Activated CD8-positive, alpha-beta memory T cell treated with anti-CD3 and anti-CD28 coated beads, Interleukin-2, amount 50 U/mL, for 1 hour (primary cell): ENCODE measurements at regions not wholly inside any gene's neighbourhood (a gene's known extent, or its start where the extent isn't known, plus 50 kb on each side); places are given as distances from the start of the nearest gene placed in this dataset.

Experiments used
- DNase-seq: peaks from one replicate; pipeline ENCODE4 v3.0.0-alpha.2; 2020; ENCODE audit errors: extremely low read depth

DNA sequence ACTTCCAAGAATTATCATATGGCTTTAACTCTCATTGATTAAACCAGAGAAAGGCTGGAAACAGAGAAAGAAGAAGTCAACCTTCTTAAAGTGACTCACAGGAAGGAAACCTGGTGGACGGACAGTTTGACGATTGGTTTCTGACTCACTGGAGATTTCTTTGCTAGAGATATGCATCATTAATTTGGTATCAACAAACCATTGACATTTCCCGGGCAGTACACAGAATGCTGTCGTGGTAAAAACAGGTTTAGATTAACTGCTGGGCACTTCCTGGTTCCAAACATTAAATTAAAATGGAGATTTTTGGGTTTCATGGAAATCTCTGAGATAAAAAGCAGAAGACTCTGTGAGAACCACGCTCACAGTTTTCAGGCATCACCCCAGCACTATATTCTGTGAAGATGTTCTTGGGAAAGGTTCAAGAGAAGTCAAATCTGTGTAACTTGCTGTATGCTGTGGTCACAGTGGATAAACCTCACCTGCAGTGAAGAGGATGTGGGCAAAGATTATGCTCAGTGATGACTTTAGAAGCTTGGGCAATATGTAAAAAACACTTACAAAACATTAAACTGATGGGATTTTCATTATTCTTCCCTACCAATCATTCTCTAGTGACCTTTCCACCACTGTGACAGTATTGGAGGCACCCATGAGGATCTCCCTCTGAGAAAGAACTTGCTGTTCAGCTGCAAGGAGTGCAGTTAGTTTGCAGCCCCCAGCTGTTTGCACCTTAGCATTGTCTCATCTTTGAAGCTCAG is 61.1 kb upstream of the CD44 start:
- DNase-seq: peak; percentile 40

DNA sequence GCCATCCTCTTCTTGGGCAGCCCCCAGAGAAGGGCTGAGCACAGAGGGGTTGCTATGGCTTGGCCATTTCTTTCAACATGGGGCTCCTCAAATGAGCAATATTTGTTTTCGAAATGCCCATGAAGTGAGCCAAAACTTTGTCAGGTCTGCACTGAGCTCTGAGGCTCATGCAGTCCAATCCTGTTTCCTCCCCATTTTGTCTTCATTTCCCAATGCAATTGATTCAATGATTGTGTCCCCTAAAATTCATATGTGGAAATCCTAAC is 60.6 kb upstream of the CD44 start:
- DNase-seq: no peak

DNA sequence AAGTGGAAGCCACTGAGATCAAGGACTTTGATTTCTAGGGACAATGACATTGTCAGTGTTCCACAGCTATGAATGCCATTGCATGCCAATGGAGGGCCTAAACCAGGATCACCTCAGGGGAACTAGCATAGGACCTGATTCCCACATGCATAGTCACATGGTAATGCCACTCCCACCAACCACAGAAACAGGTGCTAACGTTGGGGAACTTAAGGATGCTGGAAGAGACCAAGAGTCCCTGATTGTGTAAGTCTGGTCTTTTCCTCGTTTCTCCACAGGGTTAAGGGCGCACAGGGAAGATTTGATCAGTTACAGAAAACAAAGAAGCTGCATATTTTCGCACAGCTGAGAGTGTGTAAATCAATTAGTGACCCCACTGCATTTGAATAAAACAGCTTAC is 59.4 kb upstream of the CD44 start:
- no peak for DNase-seq

DNA sequence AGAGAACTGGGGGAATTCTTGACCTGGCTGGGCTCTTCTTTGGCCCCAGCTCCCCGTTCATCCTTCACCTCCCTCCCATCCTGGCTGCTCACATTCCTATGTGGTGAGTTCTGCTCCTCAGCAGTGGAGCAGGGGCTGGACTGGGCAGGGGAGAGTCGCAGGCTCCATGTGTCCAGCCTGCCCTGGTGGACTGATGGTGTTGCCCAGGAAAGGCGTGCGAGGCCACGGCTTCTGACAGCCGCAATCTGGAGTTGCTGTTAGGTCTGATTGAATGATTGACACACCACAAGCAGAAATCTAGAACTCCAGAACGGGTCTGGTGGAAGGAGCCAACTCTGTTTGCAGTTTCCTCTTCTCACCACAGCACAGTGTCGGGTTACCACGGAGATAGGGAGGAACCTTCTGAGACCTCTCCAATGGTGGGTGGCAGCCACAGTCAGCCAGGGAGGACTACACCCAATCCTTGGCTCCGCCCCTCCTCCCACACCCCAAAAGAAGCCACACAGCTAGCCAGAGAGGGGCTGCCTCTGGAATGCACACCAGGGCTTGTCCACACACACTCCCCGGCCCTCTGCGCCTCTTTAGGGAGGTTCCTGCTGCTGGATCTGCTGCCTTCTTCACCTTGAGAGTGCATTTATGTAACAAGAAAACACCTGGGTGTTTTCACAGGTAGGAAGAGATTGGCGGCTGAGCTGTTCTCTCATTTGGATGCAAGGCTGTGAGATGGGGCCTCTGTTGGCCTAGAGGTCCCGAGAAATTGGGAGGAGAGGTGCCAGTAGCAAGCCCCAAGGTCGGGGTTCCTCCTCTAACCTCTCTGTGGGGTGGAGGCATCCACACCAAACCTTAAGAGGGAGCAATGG is 56.4 kb upstream of the CD44 start:
- DNase-seq: peak; percentile 82

DNA sequence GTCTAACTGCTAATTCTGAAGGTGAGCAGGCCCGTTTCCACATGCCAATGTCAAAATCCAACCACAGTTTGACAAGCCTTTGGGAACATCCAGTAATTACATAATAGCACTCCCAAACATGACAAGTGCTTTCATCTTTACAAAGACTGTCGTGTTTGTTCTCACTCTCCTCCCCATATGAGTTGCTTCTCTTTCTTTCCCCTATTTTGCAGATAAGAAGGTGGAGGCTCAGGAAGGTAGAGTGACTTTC is 55.9 kb upstream of the CD44 start:
- DNase-seq: no peak

DNA sequence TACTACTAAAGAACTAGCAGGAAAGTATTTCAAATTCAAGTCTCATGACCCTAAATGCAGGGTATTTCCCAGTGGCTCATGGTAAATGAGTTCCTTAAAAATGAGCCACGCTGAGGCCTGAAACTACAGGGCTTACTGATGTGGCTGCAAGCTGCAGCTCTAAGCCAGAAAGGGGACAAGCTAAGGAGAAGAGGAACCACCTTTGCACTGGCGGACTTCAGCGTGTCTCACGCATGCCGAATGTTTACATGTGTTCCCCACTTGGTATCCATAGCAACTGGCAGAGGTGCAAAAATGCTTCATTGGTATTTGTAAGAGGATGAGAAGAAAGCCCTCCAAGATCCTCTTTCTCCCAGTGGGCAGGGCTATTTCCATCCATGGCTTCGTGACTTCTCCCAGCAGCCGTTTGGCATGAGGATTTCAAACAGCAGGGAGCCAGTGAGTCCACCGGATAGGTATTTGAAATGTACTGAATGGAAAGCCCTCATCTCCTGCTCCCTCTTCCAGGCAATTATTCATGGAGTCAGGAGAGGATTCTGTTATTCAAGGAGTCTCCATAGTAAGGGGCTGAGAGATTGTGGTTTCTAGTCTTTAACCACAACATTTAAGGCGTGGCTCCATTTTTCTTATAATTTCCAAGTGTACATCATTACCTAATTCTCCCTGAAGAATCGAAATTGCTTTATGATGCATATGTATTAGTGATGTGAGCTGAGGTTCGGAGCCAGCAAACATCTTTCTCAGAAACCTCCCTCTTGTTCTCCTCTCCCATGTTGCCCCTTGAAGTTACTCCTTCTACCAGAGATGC is 55.3 kb upstream of the CD44 start:
- DNase-seq: peak; percentile 69

DNA sequence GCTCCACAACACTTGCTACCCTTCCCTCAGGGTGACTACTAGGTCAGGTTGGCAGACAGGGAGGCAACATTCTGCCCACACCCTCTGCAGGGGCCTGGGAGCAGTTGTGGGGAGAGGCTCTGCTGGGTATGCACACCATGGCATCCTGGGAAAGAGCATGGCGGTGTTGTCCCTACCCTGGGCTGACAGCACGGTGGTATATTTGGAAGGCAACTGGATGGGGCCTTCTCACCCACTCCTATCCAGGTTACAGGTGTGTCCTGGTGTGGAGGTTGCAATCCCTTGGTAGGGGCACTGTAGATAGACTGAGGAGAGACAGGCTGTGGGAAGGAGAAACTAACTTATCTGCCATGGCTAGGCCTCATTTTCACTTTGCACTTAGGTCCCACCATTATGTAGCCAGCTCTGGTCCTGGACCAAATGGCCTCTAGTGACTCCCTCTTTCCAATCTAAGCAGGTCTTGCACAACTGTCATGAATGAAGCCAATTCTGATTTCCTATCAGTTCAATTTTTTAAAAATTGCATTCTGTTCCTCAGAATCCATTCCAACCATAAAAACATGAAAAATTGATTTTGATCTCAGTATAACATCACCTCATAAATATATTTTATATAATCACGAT is 54.0 kb upstream of the CD44 start:
- DNase-seq: no peak

DNA sequence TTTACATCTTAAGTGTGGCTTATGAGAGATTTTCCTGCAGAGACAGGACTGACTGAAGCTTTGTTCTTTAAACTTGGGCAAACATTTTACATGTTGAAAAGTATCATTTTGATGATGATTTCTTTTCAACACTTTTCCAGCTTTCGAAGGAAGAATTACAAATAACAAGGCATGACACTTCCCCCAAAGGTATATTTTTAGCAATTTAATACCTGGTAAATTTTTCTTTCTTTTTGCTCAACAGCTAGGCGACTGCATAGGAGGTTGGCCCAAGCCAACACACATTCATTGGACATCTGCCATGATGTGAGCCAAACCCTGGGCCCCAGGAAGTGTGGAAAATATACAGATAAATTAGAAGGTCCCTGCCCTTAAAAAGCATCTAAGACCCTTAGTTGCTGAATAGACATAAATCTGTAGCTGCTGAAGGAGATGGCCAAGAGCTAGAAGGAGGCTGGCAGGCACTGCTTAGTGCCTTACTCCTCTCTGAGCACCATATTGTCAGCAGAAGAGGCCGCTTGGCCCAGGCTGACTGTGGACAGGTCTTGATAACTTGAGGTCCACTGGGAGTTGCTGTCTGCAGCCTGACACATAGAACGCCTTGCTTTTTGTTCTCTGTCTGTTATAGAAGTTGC is 53.3 kb upstream of the CD44 start:
- DNase-seq: no peak

DNA sequence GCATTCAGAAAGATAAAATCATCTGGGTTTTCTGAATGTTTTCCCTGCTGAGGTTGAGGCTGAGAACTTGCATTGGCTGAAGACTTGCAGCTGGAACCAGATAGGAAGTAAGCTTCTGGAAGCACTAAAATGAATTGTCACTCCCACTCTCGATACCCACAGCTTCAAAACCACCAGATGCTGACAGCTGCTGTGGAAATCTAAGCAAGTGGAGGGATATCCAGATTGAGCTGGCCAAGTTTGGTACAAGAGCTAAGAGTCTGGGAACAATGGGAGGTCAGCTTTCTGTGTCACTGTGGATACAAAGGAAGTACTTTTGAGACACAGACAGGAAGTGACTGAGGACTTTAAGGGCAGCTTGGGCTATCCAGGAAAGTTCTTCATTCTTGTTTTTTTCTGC is 51.3 kb upstream of the CD44 start:
- no peak for DNase-seq

DNA sequence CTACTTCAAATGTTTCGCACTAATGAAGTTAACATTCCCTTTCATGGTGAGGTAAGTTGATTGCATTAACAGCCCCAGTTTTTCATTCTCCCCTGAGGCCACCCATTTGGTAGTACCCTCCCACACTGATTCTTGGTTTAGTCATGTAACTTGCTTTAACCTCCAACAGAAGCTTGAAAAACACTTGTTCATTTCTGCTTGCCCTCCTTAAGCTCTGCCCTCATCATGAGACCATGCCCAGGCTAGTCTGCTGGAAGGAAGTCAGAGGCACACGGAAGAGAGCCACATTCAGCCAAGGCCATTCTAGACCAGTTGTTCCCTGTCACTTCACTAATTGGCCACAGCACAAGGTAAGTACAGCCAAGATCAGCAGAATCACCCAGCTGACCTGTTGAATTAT is 50.7 kb upstream of the CD44 start:
- no peak for DNase-seq

DNA sequence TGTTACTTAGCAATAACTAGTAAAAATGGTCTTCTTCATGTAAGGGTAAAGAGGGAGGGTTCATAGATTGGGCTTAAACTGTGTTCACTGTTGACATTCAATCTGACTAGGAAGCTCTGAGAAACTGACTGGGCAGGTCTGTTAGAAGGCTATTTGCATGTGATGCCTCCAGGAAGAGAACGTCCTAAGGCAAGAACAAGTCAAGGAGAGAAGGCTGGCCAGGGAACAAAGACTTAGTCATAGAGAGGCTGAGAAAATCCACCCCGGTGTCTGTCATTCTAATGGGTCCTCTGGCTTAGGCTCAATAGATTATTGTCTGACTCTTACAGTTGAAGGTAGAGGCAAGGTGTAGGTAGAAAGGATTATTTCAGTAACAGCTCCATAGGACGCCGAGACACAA is 50.3 kb upstream of the CD44 start:
- DNase-seq: no peak
